Lung (tissue), 11 donors: ENCODE measurements at regions not wholly inside any gene's neighbourhood (a gene's known extent, or its start where the extent isn't known, plus 50 kb on each side); places are given as distances from the start of the nearest gene placed in this dataset.

Experiments
- ATAC-seq: fragments of 200-7000 bp; cut with Tn5 transposase; one replicate; pipeline ENCODE4 v1.9.1; 2020; ENCODE audit warnings: moderate number of reproducible peaks; ENCODE audit not compliant: insufficient read depth, low FRiP score
- DNase-seq, 3 donors: peaks; one replicate each; pipeline ENCODE4 v3.0.0-alpha.2; 2013 to 2017
- H3K27ac ChIP-seq, 2 donors: one replicate each; pipeline ENCODE4 v1.5.1; 2013; ENCODE audit warnings: mild to moderate bottlenecking in 2 of 2, moderate library complexity in 2 of 2, control low read depth in 1 of 2, inconsistent platforms in 1 of 2, low read depth in 1 of 2, low read length in 1 of 2
- H3K27me3 ChIP-seq, 3 donors: one replicate each; pipeline ENCODE4 v1.5.1; 2013; ENCODE audit warnings: low read length in 2 of 3; ENCODE audit not compliant: control insufficient read depth in 3 of 3, insufficient read depth in 3 of 3
- H3K36me3 ChIP-seq, 4 donors: one replicate each; pipeline ENCODE4 v1.5.1; 2013; ENCODE audit warnings: low read length in 4 of 4, mild to moderate bottlenecking in 1 of 4, moderate library complexity in 1 of 4; ENCODE audit not compliant: control insufficient read depth in 4 of 4, insufficient read depth in 4 of 4
- H3K4me1 ChIP-seq, 5 donors: one replicate each; pipeline ENCODE4 v1.5.1; 2013; ENCODE audit warnings: low read length in 5 of 5, mild to moderate bottlenecking in 2 of 5, moderate library complexity in 1 of 5; ENCODE audit not compliant: control insufficient read depth in 5 of 5, insufficient read depth in 5 of 5
- H3K4me3 ChIP-seq: one replicate; pipeline ENCODE4 v1.5.1; 2013; ENCODE audit warnings: mild to moderate bottlenecking, control low read depth, moderate library complexity
- H3K9ac ChIP-seq, 2 donors: one replicate each; pipeline ENCODE4 v1.5.1; 2013; ENCODE audit warnings: low read length in 2 of 2, control low read depth in 1 of 2; ENCODE audit not compliant: insufficient read depth in 1 of 2
- H3K9me3 ChIP-seq, 4 donors: one replicate each; pipeline ENCODE4 v1.5.1; 2013; ENCODE audit warnings: low read length in 3 of 4, mild to moderate bottlenecking in 1 of 4, moderate library complexity in 1 of 4; ENCODE audit not compliant: control insufficient read depth in 4 of 4, insufficient read depth in 3 of 4
- CTCF ChIP-seq: IDR thresholded peaks from 2 replicates; pipeline ENCODE4 v1.5.1; 2012; ENCODE audit warnings: mild to moderate bottlenecking; ENCODE audit errors: control extremely low read depth, extremely low read depth
- WGBS, 2 donors: extraction: QIAGEN DNeasy Blood & Tissue Kit; methylation state at CpG; one replicate each; pipeline ENCODE4 v1.1.7; 2013; 5-methylcytosine and 5-hydroxymethylcytosine counted together
- donor health status: control.
- donor health status: control.
- donor health status: Bipolar disorder and iron deficiency.
- donor health status: healthy.
- donor health status: DM: yes; HTN: yes; CAD: no.

GRCh38 chr2:204027091-204027490 lies 90.5 kb downstream of the ICOS start:
- H3K36me3 ChIP-seq: no peaks in the 10 kb centered on the region
- H3K9me3 ChIP-seq: no peaks in the 10 kb centered on the region
- 23 to 41% methylated on average over 3 of the region's 3 CpGs for WGBS, 2 donors
- no peak overlapping the region for H3K4me3 ChIP-seq
- TF ChIP-seq CTCF: no peak
- no peak for ATAC-seq
- DNase-seq: peak in 1 of 3 donors; percentile 16
- H3K9ac ChIP-seq: no peak overlapping the region
- H3K27me3 ChIP-seq: no peaks in the 10 kb centered on the region
- no peak overlapping the region for H3K27ac ChIP-seq
- peaks cover 0 to 30% (median 4%) of the 10 kb centered on the region in 5 donors for H3K4me1 ChIP-seq

- TF ChIP-seq CTCF: no peak
- Histone ChIP-seq H3K27me3 (no peaks in the 10 kb centered on the region), H3K27ac (no peak overlapping the region), H3K36me3 (no peaks in the 10 kb centered on the region), H3K4me3 (no peak overlapping the region), H3K9ac (no peak overlapping the region), H3K9me3 (no peaks in the 10 kb centered on the region), H3K4me1 (peaks cover 0 to 21% (median 3%) of the 10 kb centered on the region in 5 donors)
- ATAC-seq (no peak), DNase-seq (peak in 2 of 3 donors; percentile 42 to 45)
- 63 to 90% methylated on average over 2 of the region's 2 CpGs for WGBS, 2 donors
Observed at GRCh38 chr2:204030322-204030721, 93.8 kb downstream of the ICOS start.

- Histone ChIP-seq H3K27me3 (no peaks in the 10 kb centered on the region), H3K36me3 (no peaks in the 10 kb centered on the region), H3K9ac (no peak overlapping the region), H3K27ac (no peak overlapping the region), H3K4me3 (no peak overlapping the region), H3K4me1 (peaks cover 0 to 21% (median 3%) of the 10 kb centered on the region in 5 donors), H3K9me3 (no peaks in the 10 kb centered on the region)
- 34 to 51% methylated on average over 4 of the region's 4 CpGs for WGBS, 2 donors
- ATAC-seq (no peak), DNase-seq (peak in 1 of 3 donors; percentile 8)
- TF ChIP-seq CTCF: no peak
Observed at GRCh38 chr2:204031056-204031455, 94.5 kb downstream of the ICOS start.

- ATAC-seq: no peak
- Histone ChIP-seq H3K4me1 (peaks cover 0 to 21% (median 3%) of the 10 kb centered on the region in 5 donors), H3K36me3 (no peaks in the 10 kb centered on the region), H3K27me3 (no peaks in the 10 kb centered on the region), H3K9ac (no peak overlapping the region), H3K27ac (no peak overlapping the region), H3K9me3 (no peaks in the 10 kb centered on the region), H3K4me3 (no peak overlapping the region)
- 88 to 97% methylated on average over 1 of the region's 1 CpG for WGBS, 2 donors
- peak in 1 of 3 donors; percentile 16 for DNase-seq
- no peak for TF ChIP-seq CTCF
Observed at GRCh38 chr2:204032301-204032700, 95.7 kb downstream of the ICOS start.
